Ovary (tissue), 3 donors: ENCODE measurements at regions not wholly inside any gene's neighbourhood (a gene's known extent, or its start where the extent isn't known, plus 50 kb on each side); places are given as distances from the start of the nearest gene placed in this dataset.

Source experiments
- EP300 ChIP-seq: sonication (generic); formaldehyde crosslinking; IDR thresholded peaks from one replicate; pipeline ENCODE4 v1.6.1; 2017; ENCODE audit warnings: antibody characterized with exemption
- TF ChIP-seq, protein P1 (sequence below), 3 donors: fragments of 450-650 bp in 2 of 3; fragments of 200-600 bp in 1 of 3; IDR thresholded peaks; one replicate each; pipeline versions ENCODE4 v1.5.1 to v1.8.0; 2016 to 2022; ENCODE audit warnings: antibody characterized with exemption in 3 of 3, mild to moderate bottlenecking in 1 of 3
- donor health status: DM: no; HTN: no; CAD: no.

DNA sequence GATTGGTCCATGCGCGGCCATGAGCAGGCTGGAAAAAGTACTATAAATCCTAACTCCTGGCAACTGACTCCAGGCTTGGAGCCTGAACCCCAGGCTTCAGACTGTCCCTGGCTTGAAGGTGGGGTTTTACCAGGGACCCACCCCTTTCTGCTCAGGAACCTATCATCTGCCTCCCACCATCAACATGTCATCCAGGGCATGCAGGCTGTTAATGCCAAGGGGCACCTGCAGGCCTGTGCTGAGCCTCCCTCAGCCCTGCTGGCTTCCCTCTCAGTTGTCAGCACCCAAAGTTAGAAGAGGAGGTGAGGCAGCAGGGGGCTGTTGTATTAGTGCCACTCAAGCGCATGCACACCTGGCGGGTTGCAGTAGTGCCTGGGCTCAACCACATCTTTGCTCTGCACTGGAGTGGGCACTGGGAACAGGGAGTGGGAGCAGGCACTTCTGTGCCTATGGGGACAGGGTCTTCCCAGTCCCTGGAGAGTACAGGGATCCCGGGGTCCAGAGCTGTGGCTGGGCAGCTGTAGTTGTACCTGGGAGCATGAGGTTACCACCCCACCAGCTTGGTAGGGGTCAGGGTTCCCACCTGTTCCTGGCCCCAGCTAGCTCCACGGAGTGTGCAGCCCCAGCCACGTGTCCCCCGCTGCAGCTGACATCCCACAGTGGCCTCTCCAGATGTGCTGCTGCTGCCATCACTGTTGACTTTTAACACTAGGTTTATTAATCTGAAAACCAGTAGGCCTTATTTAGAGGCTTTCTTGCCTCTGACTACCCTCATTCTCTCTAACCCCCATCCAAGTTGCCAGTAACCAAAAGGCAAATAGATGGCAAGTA lies 306.2 kb upstream of the RIOK2 start:
- TF ChIP-seq, protein P1, sequence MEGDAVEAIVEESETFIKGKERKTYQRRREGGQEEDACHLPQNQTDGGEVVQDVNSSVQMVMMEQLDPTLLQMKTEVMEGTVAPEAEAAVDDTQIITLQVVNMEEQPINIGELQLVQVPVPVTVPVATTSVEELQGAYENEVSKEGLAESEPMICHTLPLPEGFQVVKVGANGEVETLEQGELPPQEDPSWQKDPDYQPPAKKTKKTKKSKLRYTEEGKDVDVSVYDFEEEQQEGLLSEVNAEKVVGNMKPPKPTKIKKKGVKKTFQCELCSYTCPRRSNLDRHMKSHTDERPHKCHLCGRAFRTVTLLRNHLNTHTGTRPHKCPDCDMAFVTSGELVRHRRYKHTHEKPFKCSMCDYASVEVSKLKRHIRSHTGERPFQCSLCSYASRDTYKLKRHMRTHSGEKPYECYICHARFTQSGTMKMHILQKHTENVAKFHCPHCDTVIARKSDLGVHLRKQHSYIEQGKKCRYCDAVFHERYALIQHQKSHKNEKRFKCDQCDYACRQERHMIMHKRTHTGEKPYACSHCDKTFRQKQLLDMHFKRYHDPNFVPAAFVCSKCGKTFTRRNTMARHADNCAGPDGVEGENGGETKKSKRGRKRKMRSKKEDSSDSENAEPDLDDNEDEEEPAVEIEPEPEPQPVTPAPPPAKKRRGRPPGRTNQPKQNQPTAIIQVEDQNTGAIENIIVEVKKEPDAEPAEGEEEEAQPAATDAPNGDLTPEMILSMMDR (IDR thresholded peaks at IDR 0.05): no peak
- TF ChIP-seq EP300: no peak
